ENCODE measurements at regions not wholly inside any gene's neighbourhood (a gene's known extent, or its start where the extent isn't known, plus 50 kb on each side); places are given as distances from the start of the nearest gene placed in this dataset.

DNA sequence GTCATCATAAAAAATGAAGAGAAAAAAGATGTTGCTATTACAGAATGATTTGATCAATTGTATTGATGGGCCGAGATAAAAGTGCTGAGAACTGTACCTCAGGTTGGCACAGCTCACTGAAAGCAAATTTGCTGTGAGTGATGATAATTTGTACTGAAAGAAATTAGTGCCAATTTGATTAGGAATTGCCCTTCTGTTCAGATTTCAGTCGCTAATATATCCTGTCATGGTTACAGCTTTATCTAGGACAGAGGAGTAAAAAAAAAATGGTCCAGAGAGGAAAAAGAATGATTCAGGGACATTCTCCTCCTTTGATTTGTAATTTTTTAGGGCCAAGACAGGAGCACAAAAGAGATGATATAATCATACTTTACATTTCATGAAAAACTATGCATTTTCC, 1264.2 kb downstream of the ROBO2 start:
- no peak for TF ChIP-seq CTCF (IDR thresholded peaks at IDR 0.05; ENCODE audit: insufficient read depth, missing control alignments)
- FAIRE-seq (no peak), DNase-seq (ENCODE audit: insufficient read length, low spot score) (no peak)

DNA sequence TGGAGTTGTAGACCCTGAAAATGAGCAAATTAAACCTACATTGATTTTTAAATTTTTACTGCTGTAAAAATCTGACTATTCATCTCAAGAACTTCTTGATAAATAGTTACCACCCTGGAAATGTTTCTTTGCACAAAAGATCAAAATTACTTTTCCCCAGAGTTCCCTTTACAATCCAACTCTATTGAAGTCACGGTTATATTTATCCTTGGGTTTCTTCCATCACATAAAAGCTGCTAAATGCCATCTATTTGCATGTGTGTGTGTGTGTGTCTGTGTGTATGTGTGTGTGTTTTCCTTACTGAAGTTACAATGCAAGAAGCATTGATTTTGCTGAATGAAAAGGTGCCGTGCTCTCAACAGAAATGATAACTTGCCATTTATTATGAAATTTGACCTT, 1273.0 kb downstream of the ROBO2 start:
- DNase-seq (ENCODE audit: insufficient read length, low spot score): no peak
- no peak for FAIRE-seq
- no peak for TF ChIP-seq CTCF (IDR thresholded peaks at IDR 0.05; ENCODE audit: insufficient read depth, missing control alignments)

DNA sequence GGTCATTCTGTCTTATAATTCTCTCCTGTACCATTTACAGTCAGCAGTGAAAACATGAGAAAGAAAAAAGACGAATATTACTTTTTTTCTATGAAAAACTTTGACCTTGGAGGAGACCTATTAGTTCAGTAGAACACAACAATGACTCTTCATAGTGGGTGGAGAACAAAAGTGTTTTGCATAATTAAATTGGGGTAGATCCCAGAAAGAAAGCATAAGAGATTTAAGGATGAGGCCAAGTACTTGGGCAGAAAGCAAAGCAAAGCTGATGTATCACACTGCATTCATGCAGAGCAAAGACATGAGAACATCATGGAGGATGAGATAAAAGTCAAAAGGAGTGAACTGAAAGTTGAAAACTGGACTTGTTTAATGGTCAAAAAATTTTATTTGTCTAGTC, 1273.4 kb downstream of the ROBO2 start:
- DNase-seq (ENCODE audit: insufficient read length, low spot score) (no peak), FAIRE-seq (no peak)
- no peak for TF ChIP-seq CTCF (IDR thresholded peaks at IDR 0.05; ENCODE audit: insufficient read depth, missing control alignments)

GRCh38 chr3:78314327-78314726, 1274.4 kb downstream of the ROBO2 start:
- no peak for DNase-seq (ENCODE audit: insufficient read length, low spot score)

GRCh38 chr3:78317774-78318173, 1277.9 kb downstream of the ROBO2 start:
- no peak for TF ChIP-seq CTCF (IDR thresholded peaks at IDR 0.05; ENCODE audit: insufficient read depth, missing control alignments)
- FAIRE-seq: no peak

More at GRCh38 chr3:78314327-78314726, 1274.4 kb downstream of the ROBO2 start:
- TF ChIP-seq CTCF (IDR thresholded peaks at IDR 0.05; ENCODE audit: insufficient read depth, missing control alignments): no peak
- FAIRE-seq: no peak

DNA sequence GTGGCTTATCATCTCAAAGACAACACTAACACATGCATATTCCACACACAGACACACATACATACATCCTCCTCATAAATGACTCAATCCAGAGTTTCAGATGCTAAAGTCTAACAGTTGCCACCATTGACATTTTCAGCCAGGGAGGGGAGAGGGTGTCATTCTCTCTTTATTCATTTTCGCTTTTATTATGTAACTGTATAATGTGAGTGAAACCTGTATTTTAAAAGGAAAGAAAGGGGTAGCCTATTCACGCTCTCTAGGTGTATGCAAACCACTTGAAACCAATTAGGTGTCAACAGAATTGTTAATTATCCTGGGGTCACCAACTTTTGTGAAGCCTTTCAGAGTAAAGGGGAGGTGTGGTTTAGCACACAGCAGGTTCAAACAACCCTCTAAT, 1282.9 kb downstream of the ROBO2 start:
- no peak for DNase-seq (ENCODE audit: insufficient read length, low spot score)
- TF ChIP-seq CTCF (IDR thresholded peaks at IDR 0.05; ENCODE audit: insufficient read depth, missing control alignments): no peak
- no peak for FAIRE-seq

More at GRCh38 chr3:78317774-78318173, 1277.9 kb downstream of the ROBO2 start:
- no peak for DNase-seq (ENCODE audit: insufficient read length, low spot score)

- TF ChIP-seq CTCF (IDR thresholded peaks at IDR 0.05; ENCODE audit: insufficient read depth, missing control alignments): no peak
- DNase-seq (ENCODE audit: insufficient read length, low spot score) (no peak), FAIRE-seq (no peak)
Measured at GRCh38 chr3:78337801-78338211, 1297.9 kb downstream of the ROBO2 start.

Measured in D721Med (cell line).